ENCODE measurements at regions not wholly inside any gene's neighbourhood (a gene's known extent, or its start where the extent isn't known, plus 50 kb on each side); places are given as distances from the start of the nearest gene placed in this dataset.

DNA sequence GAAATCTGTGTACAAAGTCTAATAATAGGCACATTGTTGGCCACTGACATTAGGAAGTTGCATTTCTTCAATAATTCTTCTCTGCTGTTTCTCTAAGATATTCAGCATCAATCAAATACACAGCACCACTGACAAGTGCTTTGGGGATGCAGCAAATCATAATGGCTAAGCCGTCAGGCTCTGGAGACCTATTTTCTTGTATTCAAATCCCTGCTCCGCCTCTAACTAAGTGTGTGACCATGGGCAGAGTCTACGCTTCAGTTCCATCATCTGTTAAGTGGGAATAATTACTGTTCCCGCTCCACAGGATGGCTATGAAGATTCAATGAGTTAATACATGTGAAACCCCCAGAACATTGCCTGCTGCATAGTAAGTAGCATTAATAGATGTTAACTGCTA, 176.9 kb downstream of the ADGRL4 start:
- WGBS: 95% methylated on average over 4 of the region's 4 CpGs
- Histone ChIP-seq H3K36me3 (ENCODE audit: control insufficient read depth in 2 of 2, insufficient read depth in 2 of 2, low read length in 1 of 2) (no peaks in the 10 kb centered on the region), H3K27ac (ENCODE audit: low read depth in 1 of 2, low read length in 1 of 2) (no peak overlapping the region), H3K9me3 (ENCODE audit: control insufficient read depth in 2 of 2, insufficient read depth in 1 of 2, low read length in 1 of 2) (no peaks in the 10 kb centered on the region), H3K4me1 (ENCODE audit: control insufficient read depth in 2 of 2, insufficient read depth in 2 of 2, low read length in 2 of 2) (no peaks in the 10 kb centered on the region), H3K4me3 (ENCODE audit: low read length in 2 of 2) (no peak overlapping the region), H3K27me3 (ENCODE audit: control insufficient read depth in 2 of 2, insufficient read depth in 1 of 2, low read length in 1 of 2) (no peaks in the 10 kb centered on the region)
- no peak for DNase-seq (ENCODE audit: low read depth in 6 of 9, low spot score in 9 of 9)

GRCh38 chr1:78830321-78830720, 176.2 kb downstream of the ADGRL4 start:
- no peaks in the 10 kb centered on the region for H3K9me3 ChIP-seq (ENCODE audit: control insufficient read depth in 2 of 2, insufficient read depth in 1 of 2, low read length in 1 of 2)
- no peak overlapping the region for H3K27ac ChIP-seq (ENCODE audit: low read depth in 1 of 2, low read length in 1 of 2)
- H3K36me3 ChIP-seq (ENCODE audit: control insufficient read depth in 2 of 2, insufficient read depth in 2 of 2, low read length in 1 of 2): no peaks in the 10 kb centered on the region
- H3K27me3 ChIP-seq (ENCODE audit: control insufficient read depth in 2 of 2, insufficient read depth in 1 of 2, low read length in 1 of 2): no peaks in the 10 kb centered on the region
- H3K4me3 ChIP-seq (ENCODE audit: low read length in 2 of 2): no peak overlapping the region
- no peaks in the 10 kb centered on the region for H3K4me1 ChIP-seq (ENCODE audit: control insufficient read depth in 2 of 2, insufficient read depth in 2 of 2, low read length in 2 of 2)
- WGBS: 94% methylated on average over 1 of the region's 1 CpG
- DNase-seq (ENCODE audit: low read depth in 6 of 9, low spot score in 9 of 9): no peak

GRCh38 chr1:78831731-78832360, 174.7 kb downstream of the ADGRL4 start:
- Histone ChIP-seq H3K4me3 (ENCODE audit: low read length in 2 of 2) (no peak overlapping the region), H3K36me3 (ENCODE audit: control insufficient read depth in 2 of 2, insufficient read depth in 2 of 2, low read length in 1 of 2) (no peaks in the 10 kb centered on the region), H3K4me1 (ENCODE audit: control insufficient read depth in 2 of 2, insufficient read depth in 2 of 2, low read length in 2 of 2) (no peaks in the 10 kb centered on the region), H3K27ac (ENCODE audit: low read depth in 1 of 2, low read length in 1 of 2) (no peak overlapping the region), H3K9me3 (ENCODE audit: control insufficient read depth in 2 of 2, insufficient read depth in 1 of 2, low read length in 1 of 2) (no peaks in the 10 kb centered on the region), H3K27me3 (ENCODE audit: control insufficient read depth in 2 of 2, insufficient read depth in 1 of 2, low read length in 1 of 2) (no peaks in the 10 kb centered on the region)
- DNase-seq (ENCODE audit: low read depth in 6 of 9, low spot score in 9 of 9): no peak
- 89% methylated on average over 3 of the region's 3 CpGs for WGBS

GRCh38 chr1:78833491-78833890, 173.0 kb downstream of the ADGRL4 start:
- Histone ChIP-seq H3K9me3 (ENCODE audit: control insufficient read depth in 2 of 2, insufficient read depth in 1 of 2, low read length in 1 of 2) (no peaks in the 10 kb centered on the region), H3K4me3 (ENCODE audit: low read length in 2 of 2) (no peak overlapping the region), H3K36me3 (ENCODE audit: control insufficient read depth in 2 of 2, insufficient read depth in 2 of 2, low read length in 1 of 2) (no peaks in the 10 kb centered on the region), H3K4me1 (ENCODE audit: control insufficient read depth in 2 of 2, insufficient read depth in 2 of 2, low read length in 2 of 2) (no peaks in the 10 kb centered on the region), H3K27me3 (ENCODE audit: control insufficient read depth in 2 of 2, insufficient read depth in 1 of 2, low read length in 1 of 2) (no peaks in the 10 kb centered on the region), H3K27ac (ENCODE audit: low read depth in 1 of 2, low read length in 1 of 2) (no peak overlapping the region)
- DNase-seq (ENCODE audit: low read depth in 6 of 9, low spot score in 9 of 9): no peak
- WGBS: 44% methylated on average over 4 of the region's 4 CpGs

GRCh38 chr1:78834201-78834741, 172.3 kb downstream of the ADGRL4 start:
- H3K36me3 ChIP-seq (ENCODE audit: control insufficient read depth in 2 of 2, insufficient read depth in 2 of 2, low read length in 1 of 2): no peaks in the 10 kb centered on the region
- H3K9me3 ChIP-seq (ENCODE audit: control insufficient read depth in 2 of 2, insufficient read depth in 1 of 2, low read length in 1 of 2): no peaks in the 10 kb centered on the region
- H3K27ac ChIP-seq (ENCODE audit: low read depth in 1 of 2, low read length in 1 of 2): no peak overlapping the region
- no peaks in the 10 kb centered on the region for H3K27me3 ChIP-seq (ENCODE audit: control insufficient read depth in 2 of 2, insufficient read depth in 1 of 2, low read length in 1 of 2)
- no peak overlapping the region for H3K4me3 ChIP-seq (ENCODE audit: low read length in 2 of 2)
- WGBS: 88% methylated on average over 4 of the region's 4 CpGs
- no peak for DNase-seq (ENCODE audit: low read depth in 6 of 9, low spot score in 9 of 9)
- no peaks in the 10 kb centered on the region for H3K4me1 ChIP-seq (ENCODE audit: control insufficient read depth in 2 of 2, insufficient read depth in 2 of 2, low read length in 2 of 2)

DNA sequence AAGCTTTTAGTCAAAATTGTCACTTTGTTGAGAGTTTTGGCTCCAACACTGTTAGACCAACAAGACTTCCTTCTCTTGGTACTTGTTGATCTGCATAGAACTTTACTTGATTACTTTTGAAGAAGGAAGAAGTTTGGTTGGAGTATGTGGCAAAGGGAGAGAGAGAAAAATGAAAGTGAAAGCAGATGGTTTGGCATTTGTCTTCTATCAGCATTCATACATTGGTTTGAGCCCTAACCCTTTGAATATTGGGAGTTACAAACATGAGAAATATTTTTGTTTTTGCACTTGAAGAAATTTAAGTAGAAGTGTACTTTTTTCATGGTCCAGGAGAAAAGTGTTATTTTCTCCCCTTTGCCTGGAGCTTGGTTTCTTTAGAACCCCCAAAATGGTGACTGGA, 169.8 kb downstream of the ADGRL4 start:
- H3K9me3 ChIP-seq (ENCODE audit: control insufficient read depth in 2 of 2, insufficient read depth in 1 of 2, low read length in 1 of 2): no peaks in the 10 kb centered on the region
- no peaks in the 10 kb centered on the region for H3K4me1 ChIP-seq (ENCODE audit: control insufficient read depth in 2 of 2, insufficient read depth in 2 of 2, low read length in 2 of 2)
- peak in 1 of 9 donors; percentile 18 for DNase-seq (ENCODE audit: low read depth in 6 of 9, low spot score in 9 of 9)
- H3K36me3 ChIP-seq (ENCODE audit: control insufficient read depth in 2 of 2, insufficient read depth in 2 of 2, low read length in 1 of 2): no peaks in the 10 kb centered on the region
- no peak overlapping the region for H3K4me3 ChIP-seq (ENCODE audit: low read length in 2 of 2)
- no peak overlapping the region for H3K27ac ChIP-seq (ENCODE audit: low read depth in 1 of 2, low read length in 1 of 2)
- no peaks in the 10 kb centered on the region for H3K27me3 ChIP-seq (ENCODE audit: control insufficient read depth in 2 of 2, insufficient read depth in 1 of 2, low read length in 1 of 2)

GRCh38 chr1:78839704-78840277, 166.7 kb downstream of the ADGRL4 start:
- DNase-seq (ENCODE audit: low read depth in 6 of 9, low spot score in 9 of 9): peak in 7 of 9 donors; percentile 2 to 52 (median 23)
- WGBS: 52% methylated on average over 2 of the region's 2 CpGs
- Histone ChIP-seq H3K4me1 (ENCODE audit: control insufficient read depth in 2 of 2, insufficient read depth in 2 of 2, low read length in 2 of 2) (no peaks in the 10 kb centered on the region), H3K36me3 (ENCODE audit: control insufficient read depth in 2 of 2, insufficient read depth in 2 of 2, low read length in 1 of 2) (no peaks in the 10 kb centered on the region), H3K4me3 (ENCODE audit: low read length in 2 of 2) (no peak overlapping the region), H3K27ac (ENCODE audit: low read depth in 1 of 2, low read length in 1 of 2) (no peak overlapping the region), H3K9me3 (ENCODE audit: control insufficient read depth in 2 of 2, insufficient read depth in 1 of 2, low read length in 1 of 2) (no peaks in the 10 kb centered on the region), H3K27me3 (ENCODE audit: control insufficient read depth in 2 of 2, insufficient read depth in 1 of 2, low read length in 1 of 2) (no peaks in the 10 kb centered on the region)

Measured in thymus (tissue), 11 donors.